ENCODE measurements at regions not wholly inside any gene's neighbourhood (a gene's known extent, or its start where the extent isn't known, plus 50 kb on each side); places are given as distances from the start of the nearest gene placed in this dataset.

DNA sequence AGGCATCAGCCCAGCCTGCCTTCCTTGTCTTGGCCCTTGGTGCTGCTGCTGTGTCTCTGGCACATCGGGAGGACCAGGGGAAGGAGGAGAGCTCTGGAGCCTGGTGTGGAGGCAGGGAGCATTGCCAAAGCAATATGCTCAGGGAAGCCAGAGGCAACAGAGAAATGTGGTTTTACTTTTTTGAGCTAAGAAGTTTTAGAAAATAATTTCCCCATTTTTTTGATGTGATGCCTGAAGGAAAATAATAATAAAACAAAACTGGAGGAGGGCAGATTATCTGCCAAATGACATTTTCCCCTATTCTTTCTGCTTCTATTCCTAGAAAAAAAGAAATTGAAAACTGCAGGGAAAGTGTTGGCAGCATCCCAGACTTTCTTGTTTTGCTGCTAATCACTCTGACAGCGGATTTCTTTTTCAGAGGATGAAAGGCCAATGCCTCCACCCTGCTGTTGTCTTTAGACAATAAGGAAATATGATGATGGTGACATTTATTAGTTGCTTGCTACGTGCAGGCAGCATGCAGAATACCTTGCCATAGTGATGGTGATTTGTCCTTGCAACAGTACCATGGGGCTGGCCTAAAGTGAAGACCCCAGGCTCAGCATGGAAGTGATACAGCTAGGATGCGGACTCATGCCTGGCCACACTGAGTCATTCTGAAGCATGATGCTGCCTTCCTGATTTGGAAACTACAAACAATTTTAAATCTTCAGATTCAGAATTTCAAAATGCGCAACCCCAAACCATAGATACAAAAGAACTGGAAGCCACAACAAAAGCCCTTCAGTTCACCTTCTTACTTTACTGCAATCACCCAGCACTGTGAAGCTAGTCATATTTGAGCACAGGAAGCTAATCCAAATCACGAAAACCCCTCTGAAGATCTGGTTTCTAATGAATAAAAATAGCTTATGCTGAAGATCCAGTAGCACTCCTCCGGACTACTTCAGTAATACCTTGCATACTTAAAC, 260.2 kb upstream of the TMEM72 start:
- TF ChIP-seq, protein P1, sequence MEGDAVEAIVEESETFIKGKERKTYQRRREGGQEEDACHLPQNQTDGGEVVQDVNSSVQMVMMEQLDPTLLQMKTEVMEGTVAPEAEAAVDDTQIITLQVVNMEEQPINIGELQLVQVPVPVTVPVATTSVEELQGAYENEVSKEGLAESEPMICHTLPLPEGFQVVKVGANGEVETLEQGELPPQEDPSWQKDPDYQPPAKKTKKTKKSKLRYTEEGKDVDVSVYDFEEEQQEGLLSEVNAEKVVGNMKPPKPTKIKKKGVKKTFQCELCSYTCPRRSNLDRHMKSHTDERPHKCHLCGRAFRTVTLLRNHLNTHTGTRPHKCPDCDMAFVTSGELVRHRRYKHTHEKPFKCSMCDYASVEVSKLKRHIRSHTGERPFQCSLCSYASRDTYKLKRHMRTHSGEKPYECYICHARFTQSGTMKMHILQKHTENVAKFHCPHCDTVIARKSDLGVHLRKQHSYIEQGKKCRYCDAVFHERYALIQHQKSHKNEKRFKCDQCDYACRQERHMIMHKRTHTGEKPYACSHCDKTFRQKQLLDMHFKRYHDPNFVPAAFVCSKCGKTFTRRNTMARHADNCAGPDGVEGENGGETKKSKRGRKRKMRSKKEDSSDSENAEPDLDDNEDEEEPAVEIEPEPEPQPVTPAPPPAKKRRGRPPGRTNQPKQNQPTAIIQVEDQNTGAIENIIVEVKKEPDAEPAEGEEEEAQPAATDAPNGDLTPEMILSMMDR (IDR thresholded peaks at IDR 0.05; ENCODE audit: partially characterized antibody, unreplicated experiment) = no peak
- Mint-ChIP-seq H3K4me3 (ENCODE audit: unreplicated experiment) (no peak overlapping the region), H3K27me3 (ENCODE audit: unreplicated experiment) (peaks cover 1% of the 10 kb centered on the region), H3K9me3 (ENCODE audit: unreplicated experiment) (no peaks in the 10 kb centered on the region), H3K27ac (ENCODE audit: unreplicated experiment) (no peak overlapping the region), H3K36me3 (ENCODE audit: unreplicated experiment) (no peaks in the 10 kb centered on the region), H3K4me1 (ENCODE audit: low read depth, unreplicated experiment) (peaks cover 4% of the 10 kb centered on the region)
- DNase-seq = no peak

DNA sequence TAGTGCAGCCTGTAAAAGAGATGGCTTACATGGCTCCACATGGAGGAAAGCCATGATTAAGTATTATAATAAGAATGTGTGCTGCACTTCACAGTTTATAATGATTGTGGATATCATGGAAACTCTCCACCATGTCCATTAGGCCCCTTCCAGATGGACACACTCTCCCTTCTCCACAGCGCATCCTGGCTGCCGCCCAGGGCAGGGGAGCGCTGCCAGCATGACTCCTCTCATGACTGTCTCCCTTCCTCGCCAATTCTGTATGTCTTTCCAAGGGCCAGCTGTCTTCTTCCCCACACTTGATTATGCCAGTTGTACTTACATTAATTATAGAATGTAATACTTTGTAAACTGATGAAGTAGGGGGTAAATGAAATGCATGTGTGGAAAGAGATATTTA, 259.3 kb upstream of the TMEM72 start:
- H3K27me3 Mint-ChIP-seq (ENCODE audit: unreplicated experiment) = peaks cover 1% of the 10 kb centered on the region
- no peaks in the 10 kb centered on the region for H3K9me3 Mint-ChIP-seq (ENCODE audit: unreplicated experiment)
- no peak overlapping the region for H3K27ac Mint-ChIP-seq (ENCODE audit: unreplicated experiment)

DNA sequence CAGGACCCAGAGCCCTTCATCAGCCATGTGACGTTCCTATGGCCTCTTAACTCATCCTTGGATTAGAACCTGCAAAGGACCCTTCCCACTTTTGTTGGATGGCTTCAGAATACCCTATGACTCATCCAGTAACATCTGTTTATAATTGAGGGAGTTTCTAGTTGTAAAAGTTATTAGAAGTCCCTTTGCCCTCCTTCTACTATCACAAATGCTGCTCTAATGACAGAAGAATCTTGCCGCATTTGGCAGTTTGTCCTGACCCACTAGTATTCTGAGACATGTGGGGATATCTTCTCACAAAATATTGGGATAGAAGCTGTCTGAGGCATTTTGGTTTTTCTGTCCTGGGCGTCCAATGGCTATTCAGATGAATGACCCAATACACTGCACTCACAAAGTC, 251.8 kb upstream of the TMEM72 start:
- H3K27ac Mint-ChIP-seq (ENCODE audit: unreplicated experiment) = no peak overlapping the region
- no peak for DNase-seq
- H3K27me3 Mint-ChIP-seq (ENCODE audit: unreplicated experiment) = no peaks in the 10 kb centered on the region
- no peaks in the 10 kb centered on the region for H3K9me3 Mint-ChIP-seq (ENCODE audit: unreplicated experiment)
- H3K36me3 Mint-ChIP-seq (ENCODE audit: unreplicated experiment) = no peaks in the 10 kb centered on the region
- TF ChIP-seq, protein P1 (IDR thresholded peaks at IDR 0.05; ENCODE audit: partially characterized antibody, unreplicated experiment) = no peak
- peaks cover 2% of the 10 kb centered on the region for H3K4me1 Mint-ChIP-seq (ENCODE audit: low read depth, unreplicated experiment)
- H3K4me3 Mint-ChIP-seq (ENCODE audit: unreplicated experiment) = no peak overlapping the region

More for the DNA sequence above, 259.3 kb upstream of the TMEM72 start:
- no peak overlapping the region for H3K4me3 Mint-ChIP-seq (ENCODE audit: unreplicated experiment)
- TF ChIP-seq, protein P1 (IDR thresholded peaks at IDR 0.05; ENCODE audit: partially characterized antibody, unreplicated experiment) = no peak
- H3K4me1 Mint-ChIP-seq (ENCODE audit: low read depth, unreplicated experiment) = peaks cover 4% of the 10 kb centered on the region
- no peaks in the 10 kb centered on the region for H3K36me3 Mint-ChIP-seq (ENCODE audit: unreplicated experiment)
- no peak for DNase-seq

DNA sequence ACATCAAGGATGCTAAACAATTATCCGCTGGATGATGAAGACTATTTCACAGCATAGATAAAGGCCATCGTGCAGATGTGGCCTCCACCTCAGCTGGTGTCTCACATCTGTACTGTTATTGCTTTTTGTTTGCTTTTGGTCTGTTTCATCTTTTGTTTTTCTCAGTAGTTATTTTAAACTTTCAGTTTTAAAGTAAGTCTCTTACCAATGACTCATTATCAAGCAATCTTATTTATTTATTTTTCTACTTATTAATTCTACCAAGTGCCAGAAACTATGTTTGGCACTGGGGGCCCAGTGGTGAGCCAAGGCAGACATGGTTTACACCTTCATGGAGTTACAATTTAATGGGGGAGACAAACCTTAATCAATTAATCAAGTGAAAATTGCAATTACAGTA, 250.9 kb upstream of the TMEM72 start:
- Mint-ChIP-seq H3K36me3 (ENCODE audit: unreplicated experiment) (no peaks in the 10 kb centered on the region), H3K4me3 (ENCODE audit: unreplicated experiment) (no peak overlapping the region)

More for the DNA sequence above, 250.9 kb upstream of the TMEM72 start:
- peaks cover under 1% of the 10 kb centered on the region for H3K4me1 Mint-ChIP-seq (ENCODE audit: low read depth, unreplicated experiment)
- DNase-seq = no peak
- H3K27me3 Mint-ChIP-seq (ENCODE audit: unreplicated experiment) = peaks cover 3% of the 10 kb centered on the region
- TF ChIP-seq, protein P1 (IDR thresholded peaks at IDR 0.05; ENCODE audit: partially characterized antibody, unreplicated experiment) = no peak
- no peak overlapping the region for H3K27ac Mint-ChIP-seq (ENCODE audit: unreplicated experiment)
- H3K9me3 Mint-ChIP-seq (ENCODE audit: unreplicated experiment) = no peaks in the 10 kb centered on the region

All from glutamatergic neuron (in vitro differentiated cells).